GM12872 (cell line): ENCODE measurements at regions not wholly inside any gene's neighbourhood (a gene's known extent, or its start where the extent isn't known, plus 50 kb on each side); places are given as distances from the start of the nearest gene placed in this dataset.

ENCODE experiments used
- TF ChIP-seq, protein P1 (sequence below): IDR thresholded peaks from 3 replicates; pipeline ENCODE4 v1.5.1; 2011; ENCODE audit warnings: low read depth, mild to moderate bottlenecking, low read length, moderate library complexity; ENCODE audit not compliant: insufficient read depth

DNA sequence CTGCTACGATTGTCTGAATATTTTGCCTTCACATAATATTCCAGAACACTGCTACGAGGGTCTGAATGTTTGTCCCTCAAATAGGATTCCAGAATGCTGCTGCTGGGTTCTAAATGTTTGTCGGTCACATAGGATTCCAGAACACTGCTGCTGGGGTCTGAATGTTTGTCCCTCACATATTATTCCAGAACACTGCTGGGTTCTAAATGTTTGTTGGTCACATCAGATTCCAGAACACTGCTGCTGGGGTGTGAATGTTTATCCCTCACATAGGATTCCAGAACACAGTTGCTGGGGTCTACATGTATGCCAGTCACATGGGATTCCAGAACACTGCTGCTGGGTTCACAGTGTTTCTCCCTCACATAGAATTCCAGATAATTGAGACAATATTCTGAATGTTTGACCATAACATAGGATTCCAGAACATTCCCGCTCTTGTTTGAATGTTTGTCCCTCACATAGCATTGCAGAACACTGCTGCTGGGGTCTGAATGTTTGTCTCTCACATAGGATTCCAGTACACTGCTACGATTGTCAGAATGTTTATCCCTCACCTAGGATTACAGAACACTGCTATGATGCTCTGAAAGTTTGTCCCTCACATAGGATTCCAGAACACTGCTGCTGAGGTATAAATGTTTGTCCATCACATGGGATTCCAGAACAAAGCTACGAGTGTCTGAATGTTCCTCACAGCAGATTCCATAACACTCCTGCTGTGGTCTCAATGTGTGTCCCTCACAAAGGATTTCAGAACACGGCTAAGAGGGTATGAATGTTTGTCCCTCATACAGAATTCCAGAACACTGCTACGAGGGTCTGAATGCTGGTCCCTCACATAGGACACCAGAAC lies 201.8 kb downstream of the FOXD4L6 start:
- TF ChIP-seq, protein P1, sequence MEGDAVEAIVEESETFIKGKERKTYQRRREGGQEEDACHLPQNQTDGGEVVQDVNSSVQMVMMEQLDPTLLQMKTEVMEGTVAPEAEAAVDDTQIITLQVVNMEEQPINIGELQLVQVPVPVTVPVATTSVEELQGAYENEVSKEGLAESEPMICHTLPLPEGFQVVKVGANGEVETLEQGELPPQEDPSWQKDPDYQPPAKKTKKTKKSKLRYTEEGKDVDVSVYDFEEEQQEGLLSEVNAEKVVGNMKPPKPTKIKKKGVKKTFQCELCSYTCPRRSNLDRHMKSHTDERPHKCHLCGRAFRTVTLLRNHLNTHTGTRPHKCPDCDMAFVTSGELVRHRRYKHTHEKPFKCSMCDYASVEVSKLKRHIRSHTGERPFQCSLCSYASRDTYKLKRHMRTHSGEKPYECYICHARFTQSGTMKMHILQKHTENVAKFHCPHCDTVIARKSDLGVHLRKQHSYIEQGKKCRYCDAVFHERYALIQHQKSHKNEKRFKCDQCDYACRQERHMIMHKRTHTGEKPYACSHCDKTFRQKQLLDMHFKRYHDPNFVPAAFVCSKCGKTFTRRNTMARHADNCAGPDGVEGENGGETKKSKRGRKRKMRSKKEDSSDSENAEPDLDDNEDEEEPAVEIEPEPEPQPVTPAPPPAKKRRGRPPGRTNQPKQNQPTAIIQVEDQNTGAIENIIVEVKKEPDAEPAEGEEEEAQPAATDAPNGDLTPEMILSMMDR, result no peak

- TF ChIP-seq, protein P1, result no peak
Measured at GRCh38 chr9:40925149-40925548, 203.3 kb downstream of the FOXD4L6 start.

GRCh38 chr9:40914772-40915659 lies 213.5 kb downstream of the FOXD4L6 start:
- TF ChIP-seq, protein P1, result no peak

DNA sequence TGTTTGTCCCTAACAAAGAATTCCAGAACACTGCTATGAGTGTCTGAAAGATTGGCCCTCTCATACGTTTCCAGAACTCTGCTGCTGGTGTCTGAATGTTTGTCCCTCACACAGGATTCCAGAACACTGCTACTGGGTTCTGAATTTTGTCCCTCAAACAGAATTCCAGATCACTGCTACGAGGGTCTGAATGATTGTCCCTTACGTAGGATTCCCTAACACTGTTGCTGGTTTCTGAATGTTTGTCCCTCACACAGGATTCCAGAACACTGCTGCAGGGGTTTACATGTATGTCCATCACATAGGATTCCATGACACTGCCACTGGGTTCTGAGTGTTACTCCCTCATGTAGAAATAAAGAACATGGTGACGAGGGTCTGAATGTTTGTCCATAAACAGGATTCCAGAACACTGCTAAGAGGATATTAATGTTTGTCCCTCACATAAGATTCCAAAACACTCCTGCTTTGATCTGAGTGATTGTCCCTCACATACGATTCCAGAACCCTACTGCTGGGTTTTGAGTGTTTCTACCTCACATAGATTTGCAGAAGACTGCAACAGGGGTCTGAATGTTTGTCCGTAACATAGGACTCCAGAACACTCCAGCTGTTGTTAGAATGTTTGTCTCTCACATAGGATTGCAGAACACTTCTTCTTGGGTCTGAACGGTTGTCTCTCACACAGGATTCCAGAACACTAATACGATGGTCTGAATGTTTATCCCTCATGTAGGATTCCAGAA lies 214.4 kb downstream of the FOXD4L6 start:
- TF ChIP-seq, protein P1, result no peak

DNA sequence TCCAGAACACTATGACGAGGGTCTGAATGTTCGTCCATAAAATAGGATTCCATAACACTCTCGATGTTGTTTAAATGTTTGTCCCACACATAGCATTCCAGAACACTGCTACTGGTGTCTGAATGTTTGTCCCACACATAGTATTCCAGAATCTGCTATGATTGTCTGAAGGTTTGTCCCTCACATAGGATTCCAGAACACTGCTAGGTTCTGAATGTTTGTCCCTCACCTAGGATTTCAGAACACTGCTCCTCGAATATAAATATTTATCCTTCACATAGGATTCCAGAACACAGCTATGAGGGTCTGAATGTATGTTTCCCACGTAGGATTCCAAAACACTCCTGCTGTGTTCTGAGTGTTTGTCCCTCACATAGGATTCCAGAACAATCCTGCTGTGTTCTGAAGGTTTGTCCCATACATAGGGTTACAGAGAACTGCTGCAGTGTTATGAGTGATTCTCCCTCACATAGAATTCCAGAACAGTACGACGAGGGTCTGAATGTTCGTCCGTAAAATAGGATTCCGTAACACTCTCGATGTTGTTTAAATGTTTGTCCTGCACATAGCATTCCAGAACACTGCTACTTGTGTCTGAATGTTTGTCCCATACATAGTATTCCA lies 215.3 kb downstream of the FOXD4L6 start:
- TF ChIP-seq, protein P1, result no peak

DNA sequence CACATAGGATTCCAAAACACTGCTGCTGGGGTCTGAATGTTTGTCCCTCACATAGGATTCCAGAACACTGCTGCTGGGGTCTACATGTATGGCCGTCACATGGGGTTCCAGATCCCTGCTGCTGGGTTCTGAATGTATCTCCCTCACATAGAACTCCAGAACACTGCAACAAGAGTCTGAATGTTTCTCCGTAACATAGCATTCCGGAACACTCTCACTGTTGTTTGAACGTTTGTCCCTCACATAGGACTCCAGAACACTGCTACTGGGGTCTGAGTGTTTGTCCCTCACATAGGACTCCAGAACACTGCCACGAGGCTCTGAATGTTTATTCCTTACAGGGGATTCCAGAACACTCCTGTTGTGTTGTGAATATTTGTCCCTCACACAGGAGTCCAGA lies 216.8 kb downstream of the FOXD4L6 start:
- TF ChIP-seq, protein P1, result no peak
